BJ (cell line): ENCODE measurements at regions not wholly inside any gene's neighbourhood (a gene's known extent, or its start where the extent isn't known, plus 50 kb on each side); places are given as distances from the start of the nearest gene placed in this dataset.

Experiments used
- CTCF ChIA-PET: fragments of 350-600 bp; formaldehyde crosslinking; extraction: SDS; loops from one replicate; lab custom pipeline; 2021; ENCODE audit warnings: antibody characterized with exemption, inconsistent platforms; lab: Yijun Ruan, JAX
- POLR2A ChIA-PET: fragments of 300-600 bp; sonication (Branson Sonifier 250); formaldehyde crosslinking; extraction: SDS; loops from one replicate; lab custom pipeline; 2021; ENCODE audit warnings: antibody characterized with exemption; lab: Charles Lee
- DNase-seq: peaks from one replicate; pipeline ENCODE4 v3.0.0-alpha.2; 2011; ENCODE audit warnings: low read depth
- H3K27me3 ChIP-seq: 2 replicates; pipeline ENCODE4 v1.6.0; 2011; ENCODE audit warnings: low read length; ENCODE audit not compliant: control insufficient read depth, insufficient read depth
- H3K36me3 ChIP-seq: 2 replicates; pipeline ENCODE4 v1.5.1; 2011; ENCODE audit warnings: low read length; ENCODE audit not compliant: control insufficient read depth, insufficient read depth
- H3K4me3 ChIP-seq: 2 replicates; pipeline ENCODE4 v1.5.1; 2011; ENCODE audit warnings: low read depth, mild to moderate bottlenecking, control low read depth, low read length
- CTCF ChIP-seq: IDR thresholded peaks from 2 replicates; pipeline ENCODE4 v1.5.1; 2011; ENCODE audit warnings: low read depth, mild to moderate bottlenecking, control low read depth, inconsistent platforms, low read length, moderate library complexity; ENCODE audit not compliant: insufficient read depth

DNA sequence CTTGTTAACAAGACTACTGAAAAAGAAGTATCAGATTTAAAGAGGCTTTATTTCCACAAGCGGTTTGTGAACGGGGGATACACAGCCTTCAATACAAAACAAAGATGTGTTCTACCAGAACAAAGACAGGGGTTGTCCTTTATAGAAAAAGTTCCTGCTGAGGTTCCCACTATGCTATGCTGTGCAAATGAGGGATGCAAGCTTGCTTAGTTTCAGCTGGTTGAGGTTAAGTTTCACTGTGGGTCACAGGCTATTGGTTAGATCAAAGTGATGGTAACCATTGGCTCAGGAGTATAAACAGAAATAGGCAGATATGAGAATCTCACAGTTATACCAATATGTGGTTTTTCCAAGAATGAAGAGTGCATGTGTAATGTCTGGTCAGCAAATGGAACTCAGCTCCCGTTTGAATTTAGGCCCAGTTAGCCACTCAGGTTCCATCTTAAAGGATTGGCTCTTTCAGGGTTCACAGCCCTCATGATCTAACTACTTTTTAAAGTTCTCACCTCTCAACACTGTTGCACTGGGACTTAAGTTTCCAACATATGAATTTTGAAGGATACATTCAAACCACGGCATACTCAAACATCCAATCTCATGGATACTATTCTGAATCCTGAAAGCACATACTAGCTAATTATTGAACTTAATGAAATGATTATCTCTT is 215.4 kb upstream of the DCN start:
- TF ChIP-seq CTCF, result no peak
- no peak for DNase-seq
- CTCF ChIA-PET, result interaction anchor here (0.6 to 1.3 kb wide), 3 partner anchors 15 to 374 kb away, joined by 3 read pairs; no protein-coding TSS in a partner anchor
- POLR2A ChIA-PET, result no interaction called here
- H3K27me3 ChIP-seq, result 0 out of 2 replicates have a peak, but pooled peaks cover 2% of the 10 kb centered on the region
- H3K4me3 ChIP-seq, result no peak overlapping the region
- H3K36me3 ChIP-seq, result no peaks in the 10 kb centered on the region

GRCh38 chr12:91396293-91396692 is 213.7 kb upstream of the DCN start:
- DNase-seq, result no peak
- ChIA-PET CTCF (interaction anchor here (0.6 to 1.8 kb wide), 2 partner anchors 15 to 809 kb away, joined by 4 to 8 read pairs; no protein-coding TSS in a partner anchor), POLR2A (no interaction called here)
- no peaks in the 10 kb centered on the region for H3K36me3 ChIP-seq
- no peak overlapping the region for H3K4me3 ChIP-seq
- H3K27me3 ChIP-seq, result 0 out of 2 replicates have a peak, but pooled peaks cover 2% of the 10 kb centered on the region
- TF ChIP-seq CTCF, result no peak

GRCh38 chr12:91395628-91396135 is 213.1 kb upstream of the DCN start:
- CTCF ChIA-PET, result interaction anchor here (0.6 to 1.8 kb wide), 2 partner anchors 14 to 810 kb away, joined by 4 to 8 read pairs; no protein-coding TSS in a partner anchor
- POLR2A ChIA-PET, result no interaction called here
- Histone ChIP-seq H3K27me3 (0 out of 2 replicates have a peak, but pooled peaks cover 2% of the 10 kb centered on the region), H3K36me3 (no peaks in the 10 kb centered on the region), H3K4me3 (no peak overlapping the region)
- TF ChIP-seq CTCF, result no peak
- DNase-seq, result no peak

GRCh38 chr12:91394903-91395302 is 212.3 kb upstream of the DCN start:
- TF ChIP-seq CTCF, result no peak

DNA sequence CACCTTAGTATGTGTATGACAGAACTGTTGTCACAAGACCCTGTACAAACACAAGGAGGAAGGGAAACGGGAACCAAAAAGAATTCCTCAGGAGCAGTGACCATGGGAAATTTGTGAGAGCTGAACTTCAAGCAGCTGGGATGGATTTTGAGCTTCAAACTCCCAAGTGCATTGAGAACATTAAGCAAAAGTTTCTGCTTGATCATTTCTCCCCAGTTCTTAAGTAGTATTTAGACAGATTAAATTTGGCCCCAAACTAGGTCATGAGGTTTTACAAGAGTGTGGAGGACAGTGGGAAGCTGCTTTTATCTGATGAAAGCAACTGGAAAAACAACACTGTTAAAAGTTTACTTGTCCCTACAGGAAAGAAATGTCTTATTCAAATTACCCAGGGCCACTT is 206.0 kb upstream of the DCN start:
- no peak for DNase-seq
- no peaks in the 10 kb centered on the region for H3K36me3 ChIP-seq
- TF ChIP-seq CTCF, result no peak
- CTCF ChIA-PET, result interaction anchor here (0.7 to 1.1 kb wide), 2 partner anchors 449 to 1407 kb away, joined by 3 to 7 read pairs; no protein-coding TSS in a partner anchor
- H3K27me3 ChIP-seq, result no peaks in the 10 kb centered on the region
- POLR2A ChIA-PET, result no interaction called here
- no peak overlapping the region for H3K4me3 ChIP-seq

More at GRCh38 chr12:91394903-91395302, 212.3 kb upstream of the DCN start:
- DNase-seq, result no peak
- Histone ChIP-seq H3K27me3 (0 out of 2 replicates have a peak, but pooled peaks cover 2% of the 10 kb centered on the region), H3K36me3 (no peaks in the 10 kb centered on the region), H3K4me3 (no peak overlapping the region)
- ChIA-PET POLR2A (no interaction called here), CTCF (interaction anchor here (1.2 kb wide), 1 partner anchor 13 kb away, joined by 3 read pairs; no protein-coding TSS in a partner anchor)
